ENCODE measurements at regions not wholly inside any gene's neighbourhood (a gene's known extent, or its start where the extent isn't known, plus 50 kb on each side); places are given as distances from the start of the nearest gene placed in this dataset.

- DNase-seq (ENCODE audit: low read depth): no peak
- no peak for TF ChIP-seq CTCF (IDR thresholded peaks at IDR 0.05; ENCODE audit: insufficient read depth, low read depth, low read length)
- no peak overlapping the region for H3K4me3 ChIP-seq (ENCODE audit: low read depth, low read length)
Observed at GRCh38 chr16:5366126-5366525, 268.5 kb upstream of the EEF2KMT start.

GRCh38 chr16:5364186-5364585, 266.6 kb upstream of the EEF2KMT start:
- no peak overlapping the region for H3K4me3 ChIP-seq (ENCODE audit: low read depth, low read length)
- no peak for DNase-seq (ENCODE audit: low read depth)
- TF ChIP-seq CTCF (IDR thresholded peaks at IDR 0.05; ENCODE audit: insufficient read depth, low read depth, low read length): no peak

GRCh38 chr16:5361322-5361721, 263.7 kb upstream of the EEF2KMT start:
- no peak for DNase-seq (ENCODE audit: low read depth)
- no peak overlapping the region for H3K4me3 ChIP-seq (ENCODE audit: low read depth, low read length)
- TF ChIP-seq CTCF (IDR thresholded peaks at IDR 0.05; ENCODE audit: insufficient read depth, low read depth, low read length): no peak

GRCh38 chr16:5354645-5355044, 257.1 kb upstream of the EEF2KMT start:
- no peak overlapping the region for H3K4me3 ChIP-seq (ENCODE audit: low read depth, low read length)
- no peak for DNase-seq (ENCODE audit: low read depth)
- no peak for TF ChIP-seq CTCF (IDR thresholded peaks at IDR 0.05; ENCODE audit: insufficient read depth, low read depth, low read length)

- H3K4me3 ChIP-seq (ENCODE audit: low read depth, low read length): no peak overlapping the region
- no peak for DNase-seq (ENCODE audit: low read depth)
- TF ChIP-seq CTCF (IDR thresholded peaks at IDR 0.05; ENCODE audit: insufficient read depth, low read depth, low read length): no peak
Observed at GRCh38 chr16:5349670-5350517, 252.3 kb upstream of the EEF2KMT start.

- no peak for TF ChIP-seq CTCF (IDR thresholded peaks at IDR 0.05; ENCODE audit: insufficient read depth, low read depth, low read length)
- DNase-seq (ENCODE audit: low read depth): no peak
- H3K4me3 ChIP-seq (ENCODE audit: low read depth, low read length): no peak overlapping the region
Observed at GRCh38 chr16:5349101-5349500, 251.5 kb upstream of the EEF2KMT start.

GRCh38 chr16:5347561-5347960, 250.0 kb upstream of the EEF2KMT start:
- no peak for DNase-seq (ENCODE audit: low read depth)
- no peak for TF ChIP-seq CTCF (IDR thresholded peaks at IDR 0.05; ENCODE audit: insufficient read depth, low read depth, low read length)
- H3K4me3 ChIP-seq (ENCODE audit: low read depth, low read length): no peak overlapping the region

Measured in fibroblast of villous mesenchyme (primary cell).